Thoracic aorta (tissue), 2 donors: ENCODE measurements at regions not wholly inside any gene's neighbourhood (a gene's known extent, or its start where the extent isn't known, plus 50 kb on each side); places are given as distances from the start of the nearest gene placed in this dataset.
"Not testable (repeated sequence)": the region's sequence is repeated elsewhere in the genome, so short reads cannot be mapped to it uniquely, and the experiment has no call there.

Source experiments
- ATAC-seq: fragments of 150-250 bp; one replicate; pipeline ENCODE4 v1.8.0; 2017; ENCODE audit warnings: low read depth; ENCODE audit not compliant: insufficient number of reproducible peaks, low FRiP score
- DNase-seq: peaks from one replicate; pipeline ENCODE4 v3.0.0-alpha.2; 2020; ENCODE audit warnings: low spot score
- H3K27ac ChIP-seq, 2 donors: fragments of 200-600 bp; sonication (generic); 1 replicate in 1 of 2; 2 replicates in 1 of 2; pipeline ENCODE4 v1.5.1; 2016; ENCODE audit warnings: mild to moderate bottlenecking in 2 of 2, moderate library complexity in 2 of 2
- H3K27me3 ChIP-seq: fragments of 200-600 bp; sonication (generic); replicated peaks from 2 replicates; pipeline ENCODE4 v1.6.0; 2016; ENCODE audit warnings: mild to moderate bottlenecking; ENCODE audit not compliant: insufficient read depth
- H3K36me3 ChIP-seq: fragments of 200-600 bp; sonication (generic); one replicate; pipeline ENCODE4 v1.5.1; 2016
- H3K4me1 ChIP-seq, 2 donors: fragments of 200-600 bp; sonication (generic); 1 replicate in 1 of 2; 2 replicates in 1 of 2; pipeline versions ENCODE4 v1.5.1 to v1.6.0; 2016; ENCODE audit warnings: low read depth in 2 of 2, mild to moderate bottlenecking in 1 of 2; ENCODE audit not compliant: control insufficient read depth in 1 of 2
- H3K4me3 ChIP-seq: fragments of 200-600 bp; sonication (generic); 2 replicates; pipeline ENCODE4 v1.5.1; 2016; ENCODE audit warnings: mild to moderate bottlenecking
- H3K9me3 ChIP-seq: fragments of 200-600 bp; sonication (generic); 2 replicates; pipeline ENCODE4 v1.5.1; 2016
- CTCF ChIP-seq: fragments of 200-600 bp; sonication (generic); IDR thresholded peaks from one replicate; pipeline ENCODE4 v1.5.1; 2019; ENCODE audit warnings: antibody characterized with exemption

GRCh38 chr6:141388666-141389065 lies 744.1 kb upstream of the GJE1 start:
- H3K4me3 ChIP-seq = no peak overlapping the region
- ATAC-seq (no peak), DNase-seq (no peak)
- no peaks in the 10 kb centered on the region for H3K36me3 ChIP-seq
- TF ChIP-seq CTCF = no peak
- H3K9me3 ChIP-seq = no peaks in the 10 kb centered on the region
- H3K27me3 ChIP-seq = no peaks in the 10 kb centered on the region
- H3K27ac ChIP-seq = no peak overlapping the region
- H3K4me1 ChIP-seq = no peaks in the 10 kb centered on the region

- H3K9me3 ChIP-seq = no peaks in the 10 kb centered on the region
- H3K36me3 ChIP-seq = no peaks in the 10 kb centered on the region
- H3K4me1 ChIP-seq = no peaks in the 10 kb centered on the region
- H3K27ac ChIP-seq = no peak overlapping the region
- ATAC-seq = no peak
- H3K4me3 ChIP-seq = no peak overlapping the region
- DNase-seq = no peak
- H3K27me3 ChIP-seq = no peaks in the 10 kb centered on the region
- TF ChIP-seq CTCF = no peak
Observed at GRCh38 chr6:141370438-141370837, 762.3 kb upstream of the GJE1 start.

DNA sequence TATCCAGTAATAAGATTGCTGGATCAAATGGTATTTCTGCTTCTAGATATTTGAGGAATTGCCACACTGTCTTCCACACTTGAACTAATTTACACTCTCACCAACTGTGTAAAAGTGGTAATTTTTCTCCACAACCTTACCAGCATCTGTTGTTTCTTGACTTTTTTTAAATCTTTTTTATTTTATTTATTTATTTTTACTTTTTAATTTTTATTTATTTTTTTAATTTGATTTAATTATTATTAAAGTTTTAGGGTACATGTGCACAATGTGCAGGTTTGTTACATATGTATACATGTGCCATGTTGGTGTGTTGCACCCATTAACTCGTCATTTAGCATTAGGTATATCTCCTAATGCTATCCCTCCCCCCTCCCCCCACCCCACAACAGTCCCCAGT lies 765.9 kb upstream of the GJE1 start:
- not testable (repeated sequence) for DNase-seq, H3K4me1 ChIP-seq, H3K27ac ChIP-seq, H3K9me3 ChIP-seq, H3K27me3 ChIP-seq, ATAC-seq, H3K36me3 ChIP-seq, H3K4me3 ChIP-seq

GRCh38 chr6:141364694-141365093 lies 768.0 kb upstream of the GJE1 start:
- Histone ChIP-seq H3K4me1 (peaks cover 0 to 6% of the 10 kb centered on the region in 2 donors), H3K27me3 (no peaks in the 10 kb centered on the region), H3K36me3 (no peaks in the 10 kb centered on the region), H3K9me3 (no peaks in the 10 kb centered on the region), H3K4me3 (no peak overlapping the region), H3K27ac (no peak overlapping the region)
- no peak for ATAC-seq
- no peak for TF ChIP-seq CTCF
- DNase-seq = no peak

- no peaks in the 10 kb centered on the region for H3K36me3 ChIP-seq
- DNase-seq (no peak), ATAC-seq (no peak)
- no peaks in the 10 kb centered on the region for H3K27me3 ChIP-seq
- no peak overlapping the region for H3K4me3 ChIP-seq
- H3K4me1 ChIP-seq = peaks cover 0 to 11% of the 10 kb centered on the region in 2 donors
- H3K27ac ChIP-seq = no peak overlapping the region
- no peaks in the 10 kb centered on the region for H3K9me3 ChIP-seq
- no peak for TF ChIP-seq CTCF
Observed at GRCh38 chr6:141364232-141364631, 768.5 kb upstream of the GJE1 start.

- DNase-seq (no peak), ATAC-seq (no peak)
- H3K27ac ChIP-seq = no peak overlapping the region
- H3K27me3 ChIP-seq = no peaks in the 10 kb centered on the region
- H3K36me3 ChIP-seq = no peaks in the 10 kb centered on the region
- peaks cover 0 to 11% of the 10 kb centered on the region in 2 donors for H3K4me1 ChIP-seq
- no peak overlapping the region for H3K4me3 ChIP-seq
- no peak for TF ChIP-seq CTCF
- H3K9me3 ChIP-seq = no peaks in the 10 kb centered on the region
Observed at GRCh38 chr6:141361559-141361958, 771.2 kb upstream of the GJE1 start.
